OCI-LY1 (cell line): ENCODE measurements at regions not wholly inside any gene's neighbourhood (a gene's known extent, or its start where the extent isn't known, plus 50 kb on each side); places are given as distances from the start of the nearest gene placed in this dataset.

ENCODE experiments used
- EZH2 ChIP-seq: fragments of 200-600 bp; sonication (generic), shearing (Covaris generic); IDR thresholded peaks from 2 replicates; pipeline ENCODE4 v1.8.0; 2017; ENCODE audit warnings: borderline replicate concordance, mixed run types, mild to moderate bottlenecking, antibody characterized with exemption, low read length, moderate library complexity, mixed read lengths
- TF ChIP-seq, protein P1 (sequence below): fragments of 200-600 bp; sonication (generic), shearing (Covaris generic); IDR thresholded peaks from 2 replicates; pipeline ENCODE4 v1.5.1; 2017; ENCODE audit warnings: mild to moderate bottlenecking, antibody characterized with exemption, low read length, moderate library complexity, mixed read lengths

DNA sequence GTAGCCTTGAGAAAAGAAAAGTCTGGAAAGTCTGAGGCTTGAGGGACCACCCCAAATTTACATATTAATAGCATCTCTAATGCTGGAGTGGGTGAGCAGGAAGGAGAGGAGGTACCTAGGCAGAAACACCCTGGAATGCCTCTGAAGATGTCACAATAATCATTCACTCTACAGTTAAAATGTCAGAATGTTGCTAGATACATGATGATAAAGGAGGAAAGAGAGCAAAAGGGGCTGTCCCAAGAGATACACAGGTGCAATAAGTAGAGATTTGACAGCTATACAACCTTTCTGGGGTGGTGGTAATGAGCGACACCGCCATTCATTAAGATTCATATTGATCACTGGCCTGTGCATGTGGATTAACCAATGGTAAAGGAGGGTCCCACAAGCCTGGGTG, 540.5 kb upstream of the FBXO33 start:
- TF ChIP-seq, protein P1, sequence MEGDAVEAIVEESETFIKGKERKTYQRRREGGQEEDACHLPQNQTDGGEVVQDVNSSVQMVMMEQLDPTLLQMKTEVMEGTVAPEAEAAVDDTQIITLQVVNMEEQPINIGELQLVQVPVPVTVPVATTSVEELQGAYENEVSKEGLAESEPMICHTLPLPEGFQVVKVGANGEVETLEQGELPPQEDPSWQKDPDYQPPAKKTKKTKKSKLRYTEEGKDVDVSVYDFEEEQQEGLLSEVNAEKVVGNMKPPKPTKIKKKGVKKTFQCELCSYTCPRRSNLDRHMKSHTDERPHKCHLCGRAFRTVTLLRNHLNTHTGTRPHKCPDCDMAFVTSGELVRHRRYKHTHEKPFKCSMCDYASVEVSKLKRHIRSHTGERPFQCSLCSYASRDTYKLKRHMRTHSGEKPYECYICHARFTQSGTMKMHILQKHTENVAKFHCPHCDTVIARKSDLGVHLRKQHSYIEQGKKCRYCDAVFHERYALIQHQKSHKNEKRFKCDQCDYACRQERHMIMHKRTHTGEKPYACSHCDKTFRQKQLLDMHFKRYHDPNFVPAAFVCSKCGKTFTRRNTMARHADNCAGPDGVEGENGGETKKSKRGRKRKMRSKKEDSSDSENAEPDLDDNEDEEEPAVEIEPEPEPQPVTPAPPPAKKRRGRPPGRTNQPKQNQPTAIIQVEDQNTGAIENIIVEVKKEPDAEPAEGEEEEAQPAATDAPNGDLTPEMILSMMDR = no peak
- no peak for TF ChIP-seq EZH2
